Stimulated activated CD4-positive, alpha-beta T cell treated with anti-CD3 and anti-CD28 coated beads, Interleukin-12 subunit alpha, Interleukin-12 subunit beta, amount 100 ng/mL, for 4 hours (primary cell): ENCODE measurements at regions not wholly inside any gene's neighbourhood (a gene's known extent, or its start where the extent isn't known, plus 50 kb on each side); places are given as distances from the start of the nearest gene placed in this dataset.

Experiments used
- DNase-seq: peaks from one replicate; pipeline ENCODE4 v3.0.0-alpha.2; 2020

DNA sequence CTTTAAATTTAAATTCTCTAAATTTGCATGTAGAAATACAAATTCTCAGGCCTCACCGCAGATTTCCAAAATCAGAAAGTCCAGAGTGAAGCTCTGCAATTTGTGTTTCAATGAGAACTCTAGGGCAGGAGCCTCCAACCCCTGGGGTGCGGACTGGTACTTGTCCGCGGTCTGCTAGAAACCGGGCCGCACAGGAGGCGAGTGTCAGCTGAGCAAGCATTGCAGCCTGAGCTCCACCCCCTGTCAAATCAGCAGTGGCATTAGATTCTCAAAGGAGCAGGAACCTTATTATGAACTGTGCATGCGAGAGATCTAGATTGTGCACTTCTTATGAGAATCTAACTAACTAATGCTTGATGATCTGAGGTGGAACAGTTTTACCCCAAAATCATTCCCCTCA is 203.0 kb upstream of the PCSK2 start:
- DNase-seq = no peak

DNA sequence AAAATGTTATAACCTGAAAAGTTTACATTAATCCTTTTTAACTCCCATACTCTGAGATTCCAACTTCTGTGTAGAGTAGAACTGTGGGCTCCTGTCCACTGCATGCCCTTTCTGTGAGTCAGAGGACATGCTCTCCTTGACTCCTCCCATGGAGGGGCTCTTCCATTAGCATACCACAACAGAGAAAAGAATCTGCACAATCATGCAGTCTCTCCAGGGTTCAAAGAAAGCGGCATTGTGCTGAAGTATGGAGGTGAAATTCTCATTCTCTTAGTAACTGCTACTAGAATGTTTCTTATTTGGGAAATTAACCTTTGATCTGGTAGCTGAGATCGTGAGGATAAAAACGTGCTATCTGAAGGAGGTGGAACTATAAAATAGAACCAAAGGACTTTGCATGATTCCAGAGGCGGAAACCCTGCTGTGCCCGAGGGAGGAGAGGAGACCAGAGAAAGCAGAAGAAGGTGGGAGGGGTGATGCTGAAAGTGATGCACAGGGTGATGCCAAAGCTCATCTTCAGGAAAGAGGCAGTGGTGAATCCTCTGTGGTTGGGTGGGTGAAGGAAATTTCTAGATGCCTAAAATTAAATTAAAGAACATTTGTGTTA is 202.2 kb upstream of the PCSK2 start:
- no peak for DNase-seq

DNA sequence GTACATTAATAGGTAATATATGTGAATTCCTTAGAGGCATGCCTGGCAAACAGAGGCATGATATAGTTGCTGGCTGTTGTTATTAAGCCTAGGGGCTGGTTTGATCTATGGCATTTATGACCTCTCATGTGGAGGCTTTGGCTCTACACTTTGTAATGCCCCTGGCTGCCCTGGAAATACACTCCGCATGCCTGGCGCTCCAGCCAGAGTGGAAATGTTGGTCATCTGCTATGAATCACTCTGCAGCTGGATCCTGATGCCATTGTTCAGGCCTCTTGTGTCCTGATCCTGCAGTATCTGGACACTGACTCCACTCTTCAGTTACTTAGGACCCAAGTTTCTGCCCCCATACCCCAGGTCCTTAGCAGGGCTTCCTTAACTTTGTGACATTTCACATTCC is 200.5 kb upstream of the PCSK2 start:
- no peak for DNase-seq

DNA sequence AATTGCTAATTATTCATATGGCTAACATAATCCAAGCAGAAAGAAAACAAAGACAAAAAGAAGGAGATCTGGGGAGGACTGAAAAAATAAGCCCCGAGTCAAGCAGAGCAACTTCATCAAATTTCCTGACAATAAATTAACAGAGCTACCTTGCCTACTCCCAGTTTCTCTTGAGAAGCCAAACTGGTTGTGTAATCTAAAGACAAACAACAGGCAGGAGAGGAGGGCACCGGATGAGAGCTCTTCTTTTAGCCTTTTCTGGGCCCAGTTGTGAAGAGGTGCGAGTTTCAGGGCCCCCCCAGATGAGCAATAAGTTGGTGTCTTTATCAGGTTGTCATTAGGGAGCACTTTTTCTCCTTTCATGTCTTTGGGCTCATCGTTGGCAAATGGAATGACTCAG is 197.1 kb upstream of the PCSK2 start:
- no peak for DNase-seq

DNA sequence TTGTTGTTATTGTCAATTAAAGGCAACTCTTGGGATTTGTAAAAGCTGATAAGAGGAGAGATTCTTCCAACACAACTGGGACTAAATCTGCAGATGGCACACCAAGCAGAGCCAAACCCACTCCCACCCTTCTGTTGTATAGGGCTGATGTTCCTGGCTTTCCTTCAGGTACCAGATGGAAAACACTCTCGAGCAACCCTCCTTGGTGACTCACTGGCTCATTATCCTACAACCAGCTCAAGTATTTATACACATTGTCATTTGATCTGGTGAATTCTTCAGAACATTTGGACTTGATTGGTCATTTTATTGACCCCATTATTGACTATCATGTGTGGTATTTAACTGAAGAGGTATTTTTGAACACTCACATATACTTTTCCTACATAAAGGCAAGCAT is 190.3 kb upstream of the PCSK2 start:
- no peak for DNase-seq

DNA sequence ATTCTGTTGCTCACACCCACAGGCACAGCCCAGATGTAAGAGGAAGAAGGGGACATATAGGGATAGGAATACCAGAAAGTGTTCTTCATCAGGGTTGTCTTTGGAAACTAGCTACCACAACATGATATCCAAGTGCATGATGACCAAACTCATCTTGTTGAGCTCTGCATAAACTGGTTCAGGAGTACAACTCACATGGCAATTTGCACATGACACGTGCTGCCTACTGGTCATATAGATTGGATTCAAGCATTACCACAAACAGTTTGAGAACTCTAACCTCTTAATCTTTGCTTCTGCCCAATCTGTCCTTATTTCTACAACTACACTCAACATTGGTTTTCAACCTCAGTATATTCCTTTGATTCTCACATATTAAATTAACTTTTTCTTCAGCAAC is 184.7 kb upstream of the PCSK2 start:
- DNase-seq = no peak

DNA sequence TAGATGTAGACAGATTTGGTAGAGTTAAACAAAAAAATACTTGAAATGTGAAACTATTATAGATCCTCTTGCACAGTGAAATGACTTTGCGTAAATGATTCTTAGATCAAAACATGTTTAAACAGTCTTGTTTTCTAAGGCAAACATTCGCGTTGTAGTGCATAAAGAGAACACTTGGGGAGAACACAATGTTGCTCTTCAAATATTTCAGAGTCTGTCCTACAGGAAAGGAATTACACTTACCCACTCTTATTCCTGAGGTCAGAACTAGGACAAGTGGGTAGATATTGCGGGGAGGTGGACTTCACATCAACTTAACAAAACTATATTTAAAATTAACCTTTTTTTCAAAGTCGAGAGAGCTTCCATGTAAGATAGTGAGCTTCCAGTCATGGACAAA is 183.5 kb upstream of the PCSK2 start:
- DNase-seq = no peak

DNA sequence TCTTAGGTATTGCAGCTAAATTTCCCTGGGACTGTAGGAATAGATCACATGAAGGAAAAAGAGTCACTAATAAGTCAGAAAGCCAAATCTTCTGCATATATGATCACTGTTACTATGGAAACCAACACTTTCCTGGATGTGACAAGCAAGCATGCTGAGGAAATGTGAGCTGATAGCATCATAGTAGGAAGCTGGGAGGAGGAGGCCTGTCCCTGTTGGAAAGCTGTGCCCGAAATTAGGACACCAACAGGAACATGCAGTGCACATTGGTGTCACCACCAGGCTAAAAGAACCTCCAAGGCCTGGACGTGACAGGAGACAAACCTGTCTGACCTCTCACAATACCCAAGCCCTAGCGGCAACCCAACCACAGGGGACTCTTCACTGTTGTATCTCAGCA is 181.9 kb upstream of the PCSK2 start:
- no peak for DNase-seq

DNA sequence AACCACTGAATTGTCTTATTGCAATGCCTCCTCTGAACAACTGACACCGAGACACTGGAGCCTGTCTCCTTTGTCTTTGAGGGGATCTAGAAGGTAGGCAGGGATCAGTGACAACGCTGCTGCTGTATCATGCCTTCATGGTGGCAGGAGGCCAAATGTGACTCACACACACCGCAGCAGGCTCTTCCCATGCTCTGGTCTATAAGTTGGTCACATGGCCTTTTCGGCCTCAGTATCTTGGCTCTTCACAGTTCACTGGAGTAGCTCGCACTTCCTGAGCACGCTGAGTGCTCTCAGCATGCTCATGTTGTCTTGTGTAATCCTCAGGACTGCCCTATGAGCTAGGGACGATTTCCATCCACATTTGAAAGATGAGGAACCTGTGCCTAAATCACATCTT is 167.4 kb upstream of the PCSK2 start:
- no peak for DNase-seq

DNA sequence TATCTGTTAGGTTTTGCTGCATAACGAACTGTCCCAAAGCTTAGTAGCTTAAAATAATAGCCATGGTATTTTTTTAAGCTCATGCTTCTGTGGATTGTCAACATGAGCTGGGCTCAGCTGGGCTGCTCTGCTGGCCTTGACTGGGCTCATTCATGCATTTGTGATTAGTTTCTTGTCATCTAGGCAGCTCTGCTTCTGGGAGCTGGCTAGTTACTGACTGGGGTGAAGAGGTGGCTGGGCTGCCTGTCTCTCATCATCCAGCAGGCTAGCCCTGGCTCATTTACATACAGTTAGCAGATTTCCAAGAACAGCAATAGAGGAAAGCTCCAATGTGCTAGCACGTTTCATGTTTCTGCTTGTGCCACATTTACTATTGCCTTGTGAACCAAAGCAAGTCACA is 165.1 kb upstream of the PCSK2 start:
- DNase-seq = no peak

DNA sequence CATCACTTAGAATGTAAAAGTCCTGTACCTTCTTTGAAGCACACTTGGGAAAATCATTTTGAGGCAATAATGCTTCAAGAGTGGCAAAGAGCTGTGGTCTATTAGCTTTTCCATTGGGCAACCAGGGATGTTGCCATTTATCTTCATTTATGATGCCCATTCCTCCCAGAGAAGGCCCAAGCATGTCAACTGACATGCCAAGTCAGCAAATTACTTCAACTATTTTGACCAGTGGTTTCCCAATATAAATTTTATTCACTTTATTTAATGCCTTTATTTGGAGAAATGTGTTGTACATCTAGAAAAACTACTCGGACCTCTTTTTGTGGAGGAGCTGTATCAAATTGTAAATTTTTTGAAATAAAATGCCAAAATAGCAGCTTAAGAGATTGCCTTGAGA is 164.1 kb upstream of the PCSK2 start:
- DNase-seq = no peak

DNA sequence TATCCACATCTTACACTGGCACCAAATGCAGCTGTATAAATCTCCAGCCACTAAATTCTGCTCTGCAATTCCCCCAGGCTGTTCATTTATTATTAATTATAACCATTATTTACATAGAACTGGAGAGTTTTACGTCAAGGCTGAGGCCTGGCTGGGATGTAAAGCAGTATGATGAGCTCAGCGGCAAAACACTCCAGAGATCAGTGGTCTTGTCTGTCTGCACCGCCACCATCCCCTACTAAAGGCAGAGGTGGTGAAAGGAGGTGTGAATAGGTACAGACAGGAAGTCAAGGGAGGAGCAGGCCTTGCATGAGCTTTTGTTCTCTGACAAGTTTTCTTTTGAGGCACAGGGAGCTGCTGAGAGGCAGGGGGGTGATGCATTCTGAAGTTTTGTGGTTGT is 159.9 kb upstream of the PCSK2 start:
- DNase-seq = no peak

DNA sequence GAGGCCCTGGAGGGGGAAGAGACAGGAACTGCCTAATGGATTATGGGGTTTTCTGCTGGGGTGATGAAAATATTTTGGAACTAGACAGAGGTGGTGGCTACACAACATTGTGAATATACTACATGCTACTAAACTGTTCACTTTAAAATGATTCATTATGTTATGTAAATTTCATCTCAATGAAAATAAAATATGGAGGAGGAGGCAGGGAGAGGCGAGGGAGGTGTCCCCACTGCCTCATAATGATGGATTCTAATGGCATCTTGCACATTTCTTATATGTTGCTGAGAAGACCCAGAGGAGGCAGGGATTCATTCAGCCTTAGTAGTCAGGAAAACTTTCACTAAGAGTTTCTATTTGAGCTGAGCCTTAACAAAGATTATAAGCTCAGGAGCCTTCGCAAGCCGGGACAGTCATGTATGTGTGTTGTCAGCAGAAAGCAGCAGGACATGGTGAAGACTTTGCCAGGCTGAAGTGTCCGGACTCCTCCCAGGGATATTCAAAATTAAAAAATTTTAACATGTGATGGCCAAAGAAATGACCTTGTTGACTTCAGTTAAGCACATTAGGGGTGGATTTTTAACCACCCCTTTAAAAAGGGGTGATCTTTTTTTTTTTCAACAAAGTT is 158.6 kb upstream of the PCSK2 start:
- DNase-seq = no peak

DNA sequence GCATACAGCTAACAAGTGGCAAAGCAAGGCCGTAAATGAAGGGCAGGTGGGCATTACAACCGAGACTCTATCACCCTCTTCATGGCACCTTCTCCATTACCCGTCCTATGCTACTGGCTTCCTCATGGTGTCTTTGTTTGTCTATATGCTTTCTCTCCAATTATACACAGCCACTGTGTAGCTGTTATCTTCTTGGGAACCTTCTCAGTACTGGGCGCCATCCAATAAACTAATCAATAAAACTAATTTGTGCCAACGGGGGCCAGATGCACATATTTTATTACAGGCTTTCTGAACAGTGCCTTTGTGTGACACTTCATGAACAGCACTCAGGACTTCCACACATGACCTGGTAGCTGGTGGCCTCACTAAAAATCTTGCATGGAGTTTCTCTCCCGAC is 149.8 kb upstream of the PCSK2 start:
- no peak for DNase-seq

DNA sequence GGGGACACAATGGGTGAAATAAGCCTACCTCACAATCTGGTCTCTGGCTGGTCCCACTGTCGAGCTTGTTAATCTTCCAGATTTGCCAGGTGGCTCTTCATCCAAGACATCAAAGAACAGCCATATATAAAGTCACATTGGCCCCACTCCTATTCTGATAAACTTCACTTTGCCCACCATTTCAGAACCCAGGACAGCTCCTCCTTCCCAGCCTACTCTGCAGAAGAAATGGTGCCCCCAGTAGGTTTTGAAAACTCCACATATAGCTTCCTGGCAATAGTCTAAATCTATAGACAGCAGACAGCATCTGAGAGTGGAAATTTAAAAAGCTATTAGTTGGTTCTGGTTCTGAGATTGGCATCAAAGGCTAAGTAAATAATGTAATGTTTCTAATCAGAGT is 143.1 kb upstream of the PCSK2 start:
- DNase-seq = no peak

DNA sequence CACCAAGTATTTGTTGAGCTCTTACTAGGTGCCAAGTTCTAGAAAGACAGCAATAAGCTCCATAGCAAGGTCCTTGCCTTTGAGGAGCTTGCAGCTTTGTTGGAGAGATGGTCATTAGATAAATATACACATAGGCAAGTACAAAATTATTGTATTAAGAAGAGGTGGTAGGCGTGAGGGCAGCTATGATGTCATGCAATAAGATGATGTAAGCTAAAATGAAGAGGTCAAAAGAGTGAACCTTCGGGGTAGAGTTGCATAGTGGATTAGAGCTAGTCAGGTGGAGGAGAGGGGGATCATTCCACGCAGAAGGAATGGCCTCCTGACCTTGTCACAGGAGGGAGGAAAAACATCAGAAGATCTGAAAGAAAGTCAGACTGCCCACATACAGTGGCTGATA is 141.9 kb upstream of the PCSK2 start:
- no peak for DNase-seq

DNA sequence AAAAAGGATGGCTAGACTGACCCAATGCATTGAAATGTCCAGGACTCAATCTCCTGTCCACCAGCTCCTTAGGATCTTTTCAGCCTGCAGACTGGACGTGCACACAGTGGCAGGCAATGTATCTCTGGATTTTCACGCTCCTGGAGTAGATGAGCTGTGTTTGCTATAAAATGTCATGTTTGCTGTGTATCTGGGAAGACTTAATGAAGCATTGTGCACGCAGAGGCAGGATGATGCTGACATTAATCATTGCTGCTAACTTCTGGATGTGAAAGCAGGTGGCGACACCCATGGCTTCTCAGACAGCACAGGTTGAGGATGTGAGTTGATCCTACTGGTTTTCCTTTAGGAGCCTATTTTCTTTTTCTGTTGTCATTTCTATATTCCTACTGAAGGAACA is 133.1 kb upstream of the PCSK2 start:
- DNase-seq = no peak

DNA sequence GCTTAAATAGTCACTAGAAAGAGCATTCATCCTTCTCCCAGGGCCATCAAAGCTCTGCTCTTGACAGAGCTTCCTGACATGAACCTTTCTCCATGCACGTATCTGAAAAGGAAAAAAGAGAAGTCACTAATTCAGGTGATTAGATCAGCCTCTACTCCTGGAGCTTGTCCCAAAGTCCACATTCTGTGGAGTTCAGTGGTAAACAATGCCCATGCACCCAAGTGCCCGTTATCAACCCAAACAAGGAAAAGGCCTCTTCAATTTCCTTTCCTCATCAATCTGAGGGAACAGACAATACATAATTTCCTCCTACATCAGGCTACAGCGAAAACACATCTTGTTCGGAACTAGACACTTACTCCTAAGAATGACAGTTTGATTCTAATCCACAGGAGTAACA is 129.2 kb upstream of the PCSK2 start:
- DNase-seq = no peak

DNA sequence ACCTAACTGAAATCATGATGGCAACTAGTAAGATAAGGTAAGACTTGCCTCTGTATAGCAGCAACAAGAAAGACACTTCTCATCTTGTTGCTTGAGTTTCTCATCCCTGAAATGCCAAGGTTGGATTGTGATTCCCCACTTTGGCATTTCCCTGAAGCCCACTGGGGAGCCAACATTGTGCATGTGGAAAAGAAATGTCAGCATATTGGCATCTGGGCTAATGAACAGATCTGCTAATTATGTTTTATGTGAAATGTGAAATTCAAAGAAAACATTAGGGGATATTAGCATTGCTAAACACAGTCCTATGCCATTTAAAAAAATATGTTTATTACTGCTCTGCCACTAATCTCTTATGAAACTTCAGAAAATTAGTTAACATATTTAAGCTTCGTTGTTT is 126.3 kb upstream of the PCSK2 start:
- DNase-seq = no peak

DNA sequence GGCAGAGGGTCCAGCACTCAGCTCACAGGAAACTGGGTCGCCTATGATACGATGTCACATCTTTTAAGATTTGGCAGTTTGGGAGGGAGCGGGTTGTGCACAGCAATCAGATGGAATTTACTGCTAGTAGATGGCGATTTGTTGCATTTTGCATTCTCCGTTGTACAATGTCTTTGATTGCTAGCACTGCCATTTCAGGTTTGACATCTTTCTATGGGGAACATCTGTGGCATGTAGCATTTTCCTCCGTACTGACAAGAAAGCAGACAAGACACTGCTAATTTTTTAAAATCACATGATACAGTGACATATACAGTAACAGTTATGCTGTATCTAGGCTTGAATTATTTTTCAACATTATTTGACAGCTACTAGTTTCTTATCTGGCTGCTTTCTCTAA is 119.7 kb upstream of the PCSK2 start:
- DNase-seq = no peak

DNA sequence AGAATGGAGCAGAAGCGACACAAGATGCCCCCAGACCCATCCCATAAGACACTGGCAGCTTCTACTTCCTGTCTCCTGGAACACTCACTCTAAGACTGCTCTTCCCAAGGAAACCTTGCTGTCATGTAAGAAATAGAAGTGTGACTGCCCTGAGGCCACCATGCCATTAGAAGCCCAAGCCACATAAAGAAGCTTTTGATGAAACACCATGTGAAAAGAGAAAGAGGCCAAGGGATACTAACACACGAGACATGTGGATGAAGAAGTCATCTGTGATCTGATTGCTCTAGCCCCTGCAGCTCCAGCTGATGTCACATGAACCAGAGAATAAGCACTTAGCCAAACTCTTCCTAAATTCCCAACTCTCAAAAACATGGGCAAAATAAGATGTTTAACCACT is 117.9 kb upstream of the PCSK2 start:
- DNase-seq = no peak

DNA sequence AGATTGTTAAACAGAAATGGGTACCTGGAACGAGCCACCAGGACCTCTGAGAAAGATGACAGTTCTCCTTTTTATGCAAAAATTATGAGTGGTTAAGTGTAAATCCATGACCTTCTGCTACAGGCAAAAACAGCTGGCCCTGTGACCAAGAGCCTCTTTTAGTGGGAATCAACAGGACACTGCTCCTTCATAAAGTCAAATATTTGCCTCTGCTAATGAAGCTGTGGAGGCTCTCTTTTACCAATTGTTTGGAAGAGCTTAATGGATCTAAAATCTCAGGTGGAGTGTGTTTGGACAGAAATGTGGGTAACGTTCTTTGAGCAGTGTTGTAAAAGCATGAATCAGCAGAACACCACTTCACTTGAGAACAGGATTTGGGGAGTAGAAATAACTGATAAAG is 117.5 kb upstream of the PCSK2 start:
- no peak for DNase-seq

DNA sequence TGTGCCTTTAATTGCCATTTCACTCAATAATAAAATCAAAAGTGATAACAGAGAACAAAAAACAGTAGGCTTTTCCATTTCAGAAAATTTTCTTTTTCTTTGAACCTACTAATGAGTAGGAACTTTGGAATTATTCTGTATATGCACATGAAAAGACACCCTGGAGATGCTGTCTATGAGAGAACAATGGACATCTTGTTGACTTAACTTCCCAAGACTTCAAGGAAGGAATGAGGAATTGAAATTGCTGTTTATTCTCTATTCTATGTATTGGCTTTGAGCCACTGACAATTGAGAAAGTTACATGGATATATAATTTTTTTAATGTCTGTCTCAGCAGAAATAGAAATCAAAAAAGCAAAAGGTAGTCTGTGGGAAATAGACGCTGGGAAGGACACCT is 98.6 kb upstream of the PCSK2 start:
- no peak for DNase-seq

DNA sequence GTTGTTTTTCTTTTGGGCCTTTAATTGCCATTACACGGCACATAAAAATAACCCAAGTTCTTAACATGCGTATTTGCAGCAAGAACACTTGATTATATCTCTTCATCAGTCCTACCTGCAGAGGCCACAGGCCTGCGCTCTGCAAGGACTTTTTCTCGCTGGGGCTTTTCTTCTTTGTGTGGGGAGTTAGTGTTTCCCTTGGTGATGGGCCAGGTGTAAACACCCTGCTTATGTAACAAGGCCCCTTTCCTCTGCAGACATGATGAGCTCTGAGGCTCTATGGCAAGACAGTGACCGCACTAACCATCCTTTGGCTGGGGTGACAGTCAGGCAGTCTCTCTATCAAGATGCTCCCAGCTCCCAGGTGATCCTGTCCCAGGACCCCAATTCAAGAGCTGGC is 97.8 kb upstream of the PCSK2 start:
- no peak for DNase-seq

DNA sequence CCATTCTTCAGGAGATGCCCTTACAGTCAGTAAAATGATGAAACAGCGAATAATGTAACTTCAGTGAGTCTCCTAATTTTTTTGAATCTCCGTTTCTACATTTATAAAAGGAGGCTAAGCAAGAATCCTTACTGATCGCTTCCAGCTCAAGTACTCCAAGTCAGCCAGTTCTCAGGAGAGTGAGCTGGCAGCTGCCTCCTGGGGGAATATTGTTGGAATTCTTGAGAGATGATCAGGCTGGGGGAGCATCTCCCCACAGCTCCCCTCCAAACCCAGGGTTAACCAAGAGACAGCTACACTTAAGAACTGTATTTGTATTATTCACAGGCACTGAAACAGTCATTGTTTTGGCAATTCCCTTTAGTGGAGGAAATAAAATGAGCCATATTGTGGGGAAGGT is 89.1 kb upstream of the PCSK2 start:
- DNase-seq = no peak

DNA sequence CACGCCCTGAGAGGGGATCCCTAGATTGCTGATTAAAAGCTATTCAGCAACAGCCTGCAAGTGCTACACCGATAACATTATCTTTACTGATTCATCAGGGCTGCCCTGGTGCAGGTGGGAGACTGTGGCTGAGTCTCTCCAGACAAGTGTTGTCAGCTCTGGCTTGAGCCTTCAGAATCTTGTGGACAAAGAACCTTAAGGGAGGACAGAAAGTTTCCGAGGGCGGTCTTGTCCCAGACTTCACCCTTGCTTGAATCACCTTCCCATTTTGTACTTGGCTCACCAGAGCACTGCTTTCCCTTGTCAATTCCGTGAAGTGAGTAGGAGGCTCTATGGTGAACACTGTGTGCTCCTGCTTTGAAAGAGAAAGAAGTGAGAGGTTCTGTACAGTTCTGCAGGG is 88.6 kb upstream of the PCSK2 start:
- no peak for DNase-seq
